DMS79 treated with DMSO at 0.1 percent for 48 hours (cell line): ENCODE measurements at regions not wholly inside any gene's neighbourhood (a gene's known extent, or its start where the extent isn't known, plus 50 kb on each side); places are given as distances from the start of the nearest gene placed in this dataset.
A peak's percentile ranks its signal among the peaks of the same experiment; 100 is the strongest.

ENCODE experiments used
- DNase-seq: peaks from one replicate; lab custom pipeline; 2025; lab: John Stamatoyannopoulos, UW

DNA sequence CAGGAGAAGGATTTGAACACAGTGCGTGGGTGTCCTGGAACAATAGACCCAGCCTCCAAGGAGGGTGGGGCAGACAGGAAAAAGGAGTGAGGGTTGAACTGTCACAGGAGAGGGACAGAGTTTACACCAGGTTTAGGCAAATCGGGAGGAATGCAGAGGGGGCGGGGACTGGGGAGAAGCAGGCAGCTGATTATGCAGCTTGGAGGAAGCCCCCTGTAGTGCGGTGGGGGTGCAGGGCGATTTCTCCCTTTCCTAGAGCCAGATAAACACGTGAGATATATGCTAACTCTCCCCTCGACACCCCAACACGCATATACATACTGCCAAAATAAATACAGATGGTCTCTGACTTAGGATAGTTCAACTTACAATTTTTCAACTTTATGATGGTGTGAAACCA is 108.6 kb upstream of the PRR20G start:
- no peak for DNase-seq

DNA sequence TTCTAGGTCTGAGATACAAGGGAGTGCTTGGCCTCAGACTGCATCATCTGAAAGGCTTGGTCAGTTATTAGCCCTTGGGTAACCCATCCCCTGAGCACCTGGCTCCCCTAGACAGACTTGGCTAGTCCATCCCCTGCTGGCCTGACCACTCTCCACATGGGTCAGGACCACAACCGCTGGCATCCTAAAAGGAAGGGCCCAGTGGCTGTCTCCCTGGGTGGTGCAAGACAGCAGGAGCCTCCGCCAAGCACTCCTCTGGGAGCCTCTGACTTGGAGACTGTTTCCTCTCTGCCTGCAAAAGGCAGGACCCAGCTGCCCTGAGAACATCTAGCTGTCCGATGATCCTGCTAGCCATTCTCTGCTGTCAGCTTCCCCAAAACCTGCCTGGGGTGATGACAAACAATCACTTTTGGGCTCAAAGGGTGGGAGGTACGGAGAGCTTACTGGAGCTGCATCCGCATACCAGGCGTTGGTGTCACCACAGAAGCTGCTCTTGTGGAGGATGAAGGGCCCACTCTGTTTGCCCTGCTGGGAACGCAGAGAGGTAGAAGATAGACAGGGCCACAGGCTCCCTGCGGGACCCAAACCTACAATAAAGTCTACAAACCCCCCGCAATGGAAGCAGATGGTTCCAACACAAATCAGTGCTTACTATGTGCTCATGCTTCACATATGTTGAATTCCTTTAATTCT is 108.0 kb upstream of the PRR20G start:
- no peak for DNase-seq

- no peak for DNase-seq
Measured at GRCh38 chr3:127394984-127395662, 107.3 kb upstream of the PRR20G start.

DNA sequence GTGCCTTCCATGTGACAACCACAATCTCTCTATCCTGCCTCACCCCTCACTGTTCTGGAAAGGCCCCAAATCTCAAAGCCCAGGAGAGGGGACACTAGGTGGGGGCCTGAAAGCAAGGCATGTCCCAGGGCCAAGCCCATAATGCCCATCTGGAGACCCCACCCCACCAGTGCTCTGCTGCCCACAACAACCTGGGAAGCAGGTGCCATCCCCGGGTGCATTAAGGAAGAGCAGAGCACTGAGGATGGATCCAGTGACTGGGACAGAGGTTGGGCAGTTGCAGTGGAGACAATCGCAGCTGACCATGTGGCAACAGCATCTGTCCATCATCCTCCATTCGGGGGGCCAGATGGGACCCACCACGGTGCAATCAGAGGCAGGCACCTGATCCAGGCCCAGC is 106.2 kb upstream of the PRR20G start:
- DNase-seq: no peak

GRCh38 chr3:127393131-127393820 is 105.4 kb upstream of the PRR20G start:
- no peak for DNase-seq

DNA sequence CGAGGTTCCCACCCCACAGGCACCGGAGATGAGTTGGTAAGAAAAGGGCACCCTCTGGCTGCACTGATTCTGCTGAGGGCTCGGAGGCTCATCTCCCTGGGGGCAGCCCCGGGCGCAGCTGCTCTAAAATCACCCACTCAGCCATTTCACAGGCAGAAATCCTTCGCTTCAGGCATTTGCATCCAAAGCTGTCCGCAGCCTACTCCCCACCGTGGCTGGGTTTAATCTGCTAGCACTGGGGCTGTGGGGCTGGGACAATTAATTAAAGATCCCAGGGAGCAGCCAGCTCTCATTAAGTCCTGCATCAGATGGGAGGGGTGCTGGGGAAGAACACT is 104.3 kb upstream of the PRR20G start:
- DNase-seq: no peak

DNA sequence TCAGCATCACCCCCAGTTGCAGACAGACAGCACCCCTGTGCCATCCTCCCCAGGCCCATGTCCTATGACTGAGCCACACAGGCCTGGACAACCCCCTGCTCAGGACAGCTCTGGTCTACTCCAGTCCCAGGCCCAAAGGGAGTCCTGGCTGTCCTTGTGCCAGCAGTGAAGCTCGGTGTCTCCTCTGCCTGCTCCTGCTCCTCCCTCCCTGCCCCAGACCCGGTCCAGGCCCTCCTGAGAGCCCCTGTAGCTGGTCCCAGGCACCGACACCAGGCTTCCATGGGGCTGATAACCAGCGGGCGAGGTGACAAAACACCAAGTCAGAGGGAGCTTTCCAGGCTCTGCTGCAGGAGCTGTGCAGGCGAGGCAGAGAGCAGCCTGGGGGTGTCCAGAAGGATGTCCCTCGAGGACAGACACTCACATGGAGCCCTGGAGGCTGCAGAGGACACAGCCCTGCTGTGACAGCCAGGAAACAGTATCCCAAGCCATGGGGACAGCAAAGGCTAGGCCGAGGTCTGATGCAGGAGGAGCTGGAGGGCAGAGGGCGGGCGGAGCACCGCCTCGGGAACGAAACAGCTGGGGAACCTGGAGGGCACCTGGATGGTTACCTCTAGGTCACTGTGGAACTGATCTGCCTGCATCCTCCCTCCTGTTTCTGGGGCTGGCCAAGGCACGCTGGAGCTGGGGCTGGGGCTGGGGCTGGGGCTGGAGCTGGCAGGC is 103.8 kb upstream of the PRR20G start:
- no peak for DNase-seq

DNA sequence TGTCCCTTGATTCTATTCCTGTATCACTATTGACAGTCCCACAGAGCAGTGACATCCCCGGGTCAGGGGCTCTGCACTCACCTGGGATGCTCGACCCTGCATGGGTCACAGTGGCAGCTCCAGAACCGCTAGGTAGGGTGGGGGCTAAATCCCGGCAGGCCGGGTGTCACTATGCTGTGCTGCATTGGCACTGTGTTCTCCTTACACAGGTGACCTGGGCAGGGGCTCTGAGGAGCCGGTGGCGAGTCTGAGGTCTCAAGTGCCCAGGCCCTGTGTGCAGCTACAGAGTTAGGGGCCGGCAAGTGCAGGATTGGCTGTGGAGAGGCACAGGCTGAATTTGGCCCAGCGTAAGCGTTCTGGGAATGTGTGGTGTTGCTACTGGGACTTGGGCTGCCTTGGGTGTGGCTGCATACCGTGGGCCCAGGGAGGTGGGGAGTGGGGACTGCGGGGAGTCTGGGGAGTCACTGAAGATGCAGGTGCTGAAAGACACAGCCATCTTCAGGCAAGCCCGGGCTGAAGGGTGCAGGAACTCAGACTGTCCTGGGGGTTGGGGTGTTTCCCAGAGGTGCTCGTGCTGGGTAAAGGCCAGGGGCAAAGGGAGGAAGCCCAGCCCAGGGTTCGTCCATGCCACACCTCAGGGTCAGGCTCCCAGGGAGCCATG is 102.6 kb upstream of the PRR20G start:
- no peak for DNase-seq

DNA sequence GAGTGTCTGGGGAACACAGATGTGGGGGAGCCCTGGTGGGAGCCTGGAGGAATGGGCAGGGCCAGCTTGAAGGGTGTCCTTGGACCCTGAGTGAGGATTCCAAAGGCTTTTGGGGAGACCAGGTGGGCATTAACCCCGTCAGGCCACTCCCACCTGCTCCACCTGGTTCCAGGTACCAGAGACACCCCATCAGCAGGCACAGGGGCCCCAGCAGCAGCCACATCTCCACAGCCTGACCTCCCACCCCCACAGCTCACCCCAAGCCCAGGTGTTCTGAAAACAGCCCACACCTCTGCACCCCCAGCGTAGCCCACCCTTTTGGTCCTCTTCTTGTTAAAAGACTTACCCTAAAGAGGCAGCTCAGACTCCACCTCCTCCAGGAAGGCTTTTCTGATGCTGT is 102.1 kb upstream of the PRR20G start:
- no peak for DNase-seq

GRCh38 chr3:127389420-127389819 is 101.6 kb upstream of the PRR20G start:
- no peak for DNase-seq

- DNase-seq: no peak
Measured at GRCh38 chr3:127388427-127388826, 100.6 kb upstream of the PRR20G start.

DNA sequence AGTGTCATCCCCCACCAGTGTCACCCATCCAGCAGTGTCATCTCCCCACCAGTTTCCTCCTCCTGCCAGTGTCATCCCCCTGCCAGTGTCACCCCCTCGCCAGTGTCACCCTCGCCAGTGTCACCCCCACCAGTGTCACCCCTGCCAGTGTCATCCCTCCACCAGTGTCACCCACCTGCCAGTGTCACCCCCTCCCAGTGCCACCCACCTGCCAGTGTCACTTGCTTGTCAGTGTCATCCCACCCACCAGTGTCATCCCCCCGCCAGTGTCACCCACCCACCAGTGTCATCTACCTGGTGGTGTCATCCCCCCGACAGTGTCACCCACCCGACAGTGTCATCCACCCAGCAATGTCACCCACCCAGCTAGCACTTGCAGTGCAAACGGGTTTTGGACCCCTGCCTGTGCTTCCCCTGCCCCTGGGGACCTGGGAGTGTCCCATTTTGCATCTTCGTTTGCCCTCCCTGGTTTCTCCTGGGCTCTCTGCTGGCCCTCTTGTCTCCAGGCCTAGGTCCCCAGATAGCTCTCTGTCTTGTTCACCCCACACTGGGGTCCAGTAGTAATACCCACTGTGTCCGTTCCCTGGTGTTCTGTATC is 99.8 kb upstream of the PRR20G start:
- no peak for DNase-seq

GRCh38 chr3:127387119-127387518 is 99.3 kb upstream of the PRR20G start:
- DNase-seq: no peak

GRCh38 chr3:127386490-127386889 is 98.6 kb upstream of the PRR20G start:
- no peak for DNase-seq

GRCh38 chr3:127385540-127385870 is 97.7 kb upstream of the PRR20G start:
- no peak for DNase-seq

DNA sequence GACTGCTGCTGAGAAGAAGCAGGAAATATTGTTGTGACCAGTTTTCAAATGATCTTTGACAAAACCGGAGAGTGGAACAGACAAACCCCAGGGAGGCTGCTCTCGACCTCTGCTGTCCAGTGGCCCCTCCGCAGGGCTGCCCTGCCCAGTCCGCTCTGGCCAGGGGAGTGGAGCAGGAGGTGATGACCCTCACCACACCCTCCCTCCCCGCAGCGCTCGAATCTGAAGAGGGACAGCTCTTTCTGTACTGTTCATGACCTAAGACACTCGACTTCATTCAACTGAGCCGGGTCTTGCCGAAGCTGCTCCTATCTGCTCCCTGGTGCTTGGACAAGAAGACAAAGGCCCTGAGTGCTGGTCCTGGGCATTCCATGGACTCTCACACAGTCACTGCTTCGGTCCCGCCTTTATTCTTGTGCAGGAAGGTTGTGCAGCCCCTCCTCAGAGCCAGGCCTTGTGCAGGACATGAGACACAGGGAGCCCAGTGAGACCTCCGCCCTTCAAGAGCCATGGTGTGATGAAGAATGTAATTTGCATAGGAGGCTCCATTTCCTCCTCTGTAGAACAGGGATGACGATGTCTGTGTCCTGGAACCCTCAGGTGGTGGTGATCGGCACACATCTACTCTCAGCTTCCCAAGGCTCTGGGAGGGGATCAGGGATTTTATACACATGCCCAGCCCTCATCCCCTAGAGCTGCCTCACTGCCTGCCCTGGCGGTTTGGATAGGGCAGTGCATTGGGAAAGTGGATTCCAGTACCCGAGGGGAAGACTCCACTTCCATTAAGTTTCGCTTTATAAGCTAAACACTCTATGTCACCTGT is 97.1 kb upstream of the PRR20G start:
- DNase-seq: no peak

- no peak for DNase-seq
Measured at GRCh38 chr3:127383656-127384179, 95.9 kb upstream of the PRR20G start.

- DNase-seq: peak; percentile 23
Measured at GRCh38 chr3:127377801-127378655, 90.2 kb upstream of the PRR20G start.

DNA sequence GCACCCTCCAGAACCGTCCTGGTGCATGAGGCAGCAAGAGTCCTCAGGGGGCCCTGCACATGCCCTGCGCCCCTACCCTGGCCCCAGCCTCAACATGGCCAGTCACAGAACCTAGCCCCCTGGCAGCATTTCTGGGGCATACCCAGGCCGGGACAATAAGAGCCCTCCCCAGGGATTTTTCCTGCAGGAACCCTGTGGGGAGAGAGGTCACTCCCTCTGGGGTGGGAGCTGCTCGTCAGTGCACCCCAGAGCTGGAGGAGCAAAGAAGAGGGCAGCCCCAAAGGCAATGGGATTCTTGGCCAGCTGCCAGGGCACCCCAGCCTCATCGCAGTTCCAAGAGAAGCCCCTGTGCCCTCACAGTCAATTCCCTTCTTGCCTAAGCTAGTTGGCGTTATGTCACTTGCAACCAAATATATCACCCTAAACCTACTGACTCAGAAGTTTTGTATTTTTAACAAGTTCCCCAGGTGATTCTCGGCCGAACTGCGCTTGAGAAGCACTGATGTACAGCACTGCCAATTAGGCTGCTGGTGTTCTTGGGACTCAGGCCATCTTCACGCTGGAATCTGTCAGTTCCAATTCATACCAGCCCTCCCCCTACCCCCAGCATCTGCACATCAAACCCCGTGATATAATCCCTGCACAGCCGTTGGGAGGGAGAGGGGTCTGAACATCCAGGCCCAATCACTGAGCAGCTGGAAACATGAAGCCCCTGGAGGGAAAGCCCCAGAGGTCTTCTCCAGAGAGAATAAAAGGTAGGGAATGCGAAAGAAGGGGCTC is 87.5 kb upstream of the PRR20G start:
- no peak for DNase-seq
